Nephron progenitor cell (in vitro differentiated cells): ENCODE measurements at regions not wholly inside any gene's neighbourhood (a gene's known extent, or its start where the extent isn't known, plus 50 kb on each side); places are given as distances from the start of the nearest gene placed in this dataset.

Source experiments
- DNase-seq: peaks from one replicate; pipeline ENCODE4 v3.0.0; 2021
- H3K27ac Mint-ChIP-seq: 2 replicates; pipeline ENCODE4 v1.8.0; 2021; ENCODE audit warnings: mild to moderate bottlenecking, moderate library complexity, mixed read lengths
- H3K27me3 Mint-ChIP-seq: 2 replicates; pipeline ENCODE4 v1.8.0; 2021; ENCODE audit warnings: mild to moderate bottlenecking, low read depth, mixed read lengths; ENCODE audit not compliant: poor library complexity
- H3K36me3 Mint-ChIP-seq: 2 replicates; pipeline ENCODE4 v1.8.0; 2021; ENCODE audit warnings: low read depth, mixed read lengths
- H3K4me1 Mint-ChIP-seq: 2 replicates; pipeline ENCODE4 v1.8.0; 2021; ENCODE audit warnings: mixed read lengths
- H3K4me3 Mint-ChIP-seq: 2 replicates; pipeline ENCODE4 v1.8.0; 2021; ENCODE audit warnings: mild to moderate bottlenecking, moderate library complexity, mixed read lengths
- H3K9me3 Mint-ChIP-seq: 2 replicates; pipeline ENCODE4 v1.8.0; 2021; ENCODE audit warnings: mild to moderate bottlenecking, moderate library complexity, mixed read lengths
- CTCF ChIP-seq: fragments of 200-600 bp; sonication (generic); IDR thresholded peaks from 2 replicates; pipeline ENCODE4 v1.5.0; 2021; ENCODE audit warnings: antibody characterized with exemption

GRCh38 chr6:164168595-164168994, 754.1 kb downstream of the QKI start:
- TF ChIP-seq CTCF: no peak
- no peak overlapping the region for H3K27ac Mint-ChIP-seq
- no peaks in the 10 kb centered on the region for H3K36me3 Mint-ChIP-seq
- no peak overlapping the region for H3K4me3 Mint-ChIP-seq
- H3K27me3 Mint-ChIP-seq: no peaks in the 10 kb centered on the region
- no peak for DNase-seq
- H3K9me3 Mint-ChIP-seq: peaks cover 8% of the 10 kb centered on the region
- peaks cover 4% of the 10 kb centered on the region for H3K4me1 Mint-ChIP-seq

DNA sequence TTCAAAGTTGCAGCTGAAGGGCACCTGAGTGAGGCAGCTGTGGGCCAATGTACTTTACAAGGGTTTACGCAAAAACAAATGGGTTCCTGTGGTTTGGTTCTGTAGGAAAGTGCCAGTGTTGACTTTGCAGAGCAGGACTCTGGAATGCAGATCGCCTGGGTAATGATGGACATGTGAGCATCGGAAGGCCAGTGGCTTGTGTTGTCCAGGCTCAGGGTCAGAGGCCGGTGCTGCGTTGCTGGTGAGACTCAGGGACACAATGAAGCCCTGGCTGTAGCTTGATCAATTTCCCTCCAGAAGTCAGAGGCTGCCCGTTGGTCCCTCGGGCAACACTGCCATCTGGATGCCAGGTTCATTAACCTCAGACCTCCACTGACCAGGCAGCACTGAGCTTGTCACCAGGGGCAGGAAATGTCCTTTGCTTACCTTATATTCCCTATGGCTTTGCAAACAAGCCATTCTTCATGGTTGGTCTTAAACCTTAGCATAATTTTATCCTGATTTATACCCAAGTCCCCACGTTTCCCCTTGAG, 753.4 kb downstream of the QKI start:
- Mint-ChIP-seq H3K9me3 (peaks cover 2% of the 10 kb centered on the region), H3K4me3 (no peak overlapping the region), H3K27ac (no peak overlapping the region), H3K27me3 (no peaks in the 10 kb centered on the region), H3K4me1 (peaks cover 4% of the 10 kb centered on the region), H3K36me3 (no peaks in the 10 kb centered on the region)
- TF ChIP-seq CTCF: no peak
- DNase-seq: no peak

DNA sequence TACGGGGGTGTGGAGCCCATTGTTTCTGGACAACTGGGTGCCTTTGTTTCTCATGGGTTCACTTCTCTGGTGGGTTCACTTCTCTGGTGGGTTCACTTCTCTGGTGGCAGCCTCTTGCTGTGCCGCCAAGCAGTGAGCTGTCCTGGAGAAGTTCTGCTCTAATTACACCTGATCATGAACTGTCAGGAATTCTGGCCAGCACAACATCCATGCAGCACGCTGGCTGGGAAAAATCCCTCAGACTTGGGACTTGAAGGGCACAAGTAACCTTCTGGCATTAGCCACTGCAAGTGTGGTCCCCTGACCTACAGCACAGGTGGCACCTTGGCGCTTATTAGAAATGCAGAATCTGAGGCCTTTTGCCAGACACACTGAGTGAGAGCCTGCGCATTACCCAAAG, 752.5 kb downstream of the QKI start:
- Mint-ChIP-seq H3K27me3 (peaks cover 3% of the 10 kb centered on the region), H3K4me1 (peaks cover 4% of the 10 kb centered on the region), H3K27ac (no peak overlapping the region), H3K4me3 (no peak overlapping the region), H3K36me3 (no peaks in the 10 kb centered on the region), H3K9me3 (peaks cover 7% of the 10 kb centered on the region)
- no peak for TF ChIP-seq CTCF
- DNase-seq: no peak

DNA sequence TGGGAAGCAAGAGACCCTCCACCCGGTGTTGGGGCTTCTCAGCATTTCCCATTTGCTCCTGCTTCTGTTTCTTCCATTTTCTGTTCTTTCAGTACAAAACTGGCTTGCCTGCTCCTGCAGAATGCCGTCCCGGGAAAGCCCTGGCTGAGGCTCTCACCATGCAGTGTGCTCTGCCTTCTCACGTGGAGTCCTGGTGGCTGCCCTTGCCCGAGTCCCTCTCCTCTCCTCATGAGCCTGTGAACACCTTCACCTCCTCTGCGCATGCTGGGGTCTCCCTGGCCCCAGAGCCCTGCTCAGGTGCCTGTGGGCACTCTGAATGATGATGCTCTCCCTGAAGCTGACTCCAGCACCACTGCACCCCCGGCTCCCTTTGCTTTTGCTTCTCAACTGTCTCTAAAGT, 752.0 kb downstream of the QKI start:
- H3K4me1 Mint-ChIP-seq: peaks cover 4% of the 10 kb centered on the region
- peaks cover 7% of the 10 kb centered on the region for H3K9me3 Mint-ChIP-seq
- no peak for TF ChIP-seq CTCF
- H3K27ac Mint-ChIP-seq: no peak overlapping the region
- H3K4me3 Mint-ChIP-seq: no peak overlapping the region
- H3K27me3 Mint-ChIP-seq: peaks cover 3% of the 10 kb centered on the region
- DNase-seq: no peak
- H3K36me3 Mint-ChIP-seq: no peaks in the 10 kb centered on the region

GRCh38 chr6:164164876-164165275, 750.4 kb downstream of the QKI start:
- H3K4me3 Mint-ChIP-seq: no peak overlapping the region
- no peak for DNase-seq

More at GRCh38 chr6:164164876-164165275, 750.4 kb downstream of the QKI start:
- no peaks in the 10 kb centered on the region for H3K36me3 Mint-ChIP-seq
- no peak for TF ChIP-seq CTCF
- peaks cover 7% of the 10 kb centered on the region for H3K9me3 Mint-ChIP-seq
- H3K27ac Mint-ChIP-seq: no peak overlapping the region
- H3K27me3 Mint-ChIP-seq: peaks cover 8% of the 10 kb centered on the region
- H3K4me1 Mint-ChIP-seq: peaks cover 4% of the 10 kb centered on the region
